Central memory CD8-positive, alpha-beta T cell (primary cell): ENCODE measurements at regions not wholly inside any gene's neighbourhood (a gene's known extent, or its start where the extent isn't known, plus 50 kb on each side); places are given as distances from the start of the nearest gene placed in this dataset.

Experiments
- ATAC-seq: fragments of 150-1000 bp; cut with Tn5 transposase; replicated peaks from 2 replicates; pipeline ENCODE4 v1.10.0; 2022; ENCODE audit warnings: mild to moderate bottlenecking, moderate FRiP score, moderate number of reproducible peaks; ENCODE audit not compliant: poor library complexity, severe bottlenecking; ENCODE audit errors: extremely low read depth
- DNase-seq, 2 donors: peaks; one replicate each; pipeline ENCODE4 v3.0.0; 2021; ENCODE audit warnings: low spot score in 2 of 2
- H3K27ac Mint-ChIP-seq: one replicate; pipeline ENCODE4 v1.8.0; 2022; ENCODE audit warnings: low read depth, mild to moderate bottlenecking, moderate library complexity, mixed read lengths
- H3K27me3 Mint-ChIP-seq: one replicate; pipeline ENCODE4 v1.8.0; 2022; ENCODE audit warnings: mixed read lengths
- H3K36me3 Mint-ChIP-seq: one replicate; pipeline ENCODE4 v1.8.0; 2022; ENCODE audit warnings: mild to moderate bottlenecking, moderate library complexity, mixed read lengths; ENCODE audit not compliant: insufficient read depth
- H3K4me1 Mint-ChIP-seq: one replicate; pipeline ENCODE4 v1.8.0; 2022; ENCODE audit warnings: mixed read lengths
- H3K4me3 Mint-ChIP-seq: one replicate; pipeline ENCODE4 v1.8.0; 2022; ENCODE audit warnings: mild to moderate bottlenecking, moderate library complexity, mixed read lengths
- H3K9me3 Mint-ChIP-seq: one replicate; pipeline ENCODE4 v1.8.0; 2022; ENCODE audit warnings: mixed read lengths

DNA sequence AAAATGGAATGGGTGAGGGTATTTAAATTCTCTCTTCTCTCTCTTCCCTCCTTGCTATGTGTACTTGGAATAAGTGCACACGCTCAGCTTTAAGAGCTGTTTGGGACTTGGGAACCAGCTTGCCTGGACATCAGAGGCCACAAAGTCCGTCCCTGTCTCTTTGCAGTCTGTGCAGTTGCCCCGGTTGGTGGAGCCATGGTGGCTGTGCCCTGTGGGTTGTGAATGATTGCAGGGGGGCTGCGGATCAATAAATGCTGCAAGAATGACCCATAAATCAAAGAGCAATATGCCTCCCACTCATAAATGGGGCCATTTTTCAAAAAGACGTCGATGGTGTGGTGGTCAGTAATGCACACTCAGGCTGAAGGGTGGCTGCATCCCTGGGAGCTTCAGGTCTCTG lies 135.1 kb upstream of the CST7 start:
- H3K4me3 Mint-ChIP-seq = no peak overlapping the region
- H3K27me3 Mint-ChIP-seq = peaks cover 56% of the 10 kb centered on the region
- peaks cover 1% of the 10 kb centered on the region for H3K4me1 Mint-ChIP-seq
- no peak for ATAC-seq
- peaks cover 5% of the 10 kb centered on the region for H3K9me3 Mint-ChIP-seq
- DNase-seq = no peak
- no peaks in the 10 kb centered on the region for H3K36me3 Mint-ChIP-seq
- no peak overlapping the region for H3K27ac Mint-ChIP-seq

DNA sequence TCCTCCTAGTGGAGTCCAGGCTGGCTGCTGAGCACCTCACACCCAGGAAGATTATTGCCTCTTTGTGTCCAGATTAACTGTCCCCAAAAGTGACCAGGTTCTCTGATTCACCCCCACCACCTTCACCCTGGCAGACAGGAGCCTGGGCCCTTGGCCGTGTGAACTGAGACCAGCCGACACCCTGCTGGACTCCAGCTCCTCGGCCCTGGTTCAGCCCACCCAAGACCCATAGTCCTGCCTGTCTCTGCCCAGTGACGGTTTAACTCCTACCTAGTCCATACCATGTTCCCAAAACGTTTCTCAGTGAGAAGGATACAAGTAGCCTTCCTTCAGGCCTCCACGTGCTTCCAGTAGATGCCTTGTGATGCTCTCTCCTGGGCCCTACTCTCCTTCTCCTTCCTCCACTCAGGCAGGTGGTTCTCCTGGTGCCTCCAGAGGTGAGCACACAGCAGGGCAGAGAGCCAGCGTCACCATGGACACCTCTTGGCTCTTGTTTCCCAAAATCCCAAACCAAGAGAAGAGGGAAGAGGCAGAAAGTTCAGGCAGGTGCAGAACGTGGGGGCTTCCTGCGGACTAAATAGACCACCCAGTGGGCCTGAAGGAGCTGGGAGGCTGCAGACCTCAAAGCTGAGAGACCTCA lies 134.4 kb upstream of the CST7 start:
- H3K27me3 Mint-ChIP-seq = peaks cover 53% of the 10 kb centered on the region
- DNase-seq (no peak), ATAC-seq (no peak)
- H3K9me3 Mint-ChIP-seq = peaks cover 5% of the 10 kb centered on the region
- H3K36me3 Mint-ChIP-seq = no peaks in the 10 kb centered on the region
- no peak overlapping the region for H3K27ac Mint-ChIP-seq
- H3K4me3 Mint-ChIP-seq = no peak overlapping the region
- H3K4me1 Mint-ChIP-seq = no peaks in the 10 kb centered on the region

DNA sequence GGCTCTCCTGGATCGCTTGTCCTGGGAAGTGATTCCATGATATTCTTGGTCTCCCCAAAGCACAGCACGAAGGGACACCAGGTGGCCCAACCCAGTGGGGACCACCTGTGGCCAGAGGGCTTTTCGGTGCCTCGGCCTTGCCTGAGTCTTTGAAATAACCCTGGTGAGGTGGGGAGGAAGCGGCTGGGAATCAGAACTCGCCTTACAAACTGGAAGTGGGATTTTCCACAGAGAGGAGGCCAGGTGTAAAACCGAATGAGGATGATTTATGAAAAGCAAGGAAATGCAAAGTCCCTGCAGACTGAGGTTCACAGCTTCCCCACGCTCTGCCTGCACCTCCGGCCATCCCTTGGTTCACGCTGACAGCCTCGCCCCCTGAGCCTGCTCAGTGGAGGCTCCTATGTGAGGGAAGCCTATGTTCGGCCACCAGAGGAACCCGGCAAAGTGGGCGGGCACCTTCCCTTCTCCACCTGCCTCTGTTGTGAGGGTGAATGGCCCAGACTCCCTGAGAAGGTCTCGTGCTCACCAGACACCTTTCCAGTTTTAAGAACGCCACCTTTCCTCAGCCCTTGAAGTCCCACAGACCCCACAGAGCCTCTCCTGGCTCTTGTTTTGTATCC lies 133.8 kb upstream of the CST7 start:
- Mint-ChIP-seq H3K4me1 (no peaks in the 10 kb centered on the region), H3K4me3 (no peak overlapping the region), H3K36me3 (no peaks in the 10 kb centered on the region), H3K27me3 (peaks cover 47% of the 10 kb centered on the region), H3K9me3 (peaks cover 5% of the 10 kb centered on the region), H3K27ac (no peak overlapping the region)
- DNase-seq (no peak), ATAC-seq (no peak)

- Mint-ChIP-seq H3K4me3 (no peak overlapping the region), H3K27ac (no peak overlapping the region), H3K36me3 (no peaks in the 10 kb centered on the region), H3K27me3 (peaks cover 47% of the 10 kb centered on the region), H3K9me3 (peaks cover 5% of the 10 kb centered on the region), H3K4me1 (no peaks in the 10 kb centered on the region)
- no peak for DNase-seq
- ATAC-seq = no peak
These were observed 133.1 kb upstream of the CST7 start for GRCh38 chr20:24815931-24816330.

- peak; percentile 24 for ATAC-seq
- Mint-ChIP-seq H3K4me3 (no peak overlapping the region), H3K9me3 (peaks cover 5% of the 10 kb centered on the region), H3K27me3 (peaks cover 47% of the 10 kb centered on the region), H3K27ac (no peak overlapping the region), H3K36me3 (no peaks in the 10 kb centered on the region), H3K4me1 (no peaks in the 10 kb centered on the region)
- no peak for DNase-seq
These were observed 132.6 kb upstream of the CST7 start for GRCh38 chr20:24816431-24816830.

- DNase-seq = no peak
- H3K9me3 Mint-ChIP-seq = peaks cover 5% of the 10 kb centered on the region
- no peak overlapping the region for H3K27ac Mint-ChIP-seq
- no peaks in the 10 kb centered on the region for H3K36me3 Mint-ChIP-seq
- no peak overlapping the region for H3K4me3 Mint-ChIP-seq
- ATAC-seq = no peak
- no peaks in the 10 kb centered on the region for H3K4me1 Mint-ChIP-seq
- H3K27me3 Mint-ChIP-seq = peaks cover 47% of the 10 kb centered on the region
These were observed 132.2 kb upstream of the CST7 start for GRCh38 chr20:24816907-24817306.

- ATAC-seq (no peak), DNase-seq (no peak)
- Mint-ChIP-seq H3K27ac (no peak overlapping the region), H3K9me3 (peaks cover 5% of the 10 kb centered on the region), H3K36me3 (no peaks in the 10 kb centered on the region), H3K4me1 (no peaks in the 10 kb centered on the region), H3K27me3 (peaks cover 47% of the 10 kb centered on the region), H3K4me3 (no peak overlapping the region)
These were observed 131.7 kb upstream of the CST7 start for GRCh38 chr20:24817351-24817750.

DNA sequence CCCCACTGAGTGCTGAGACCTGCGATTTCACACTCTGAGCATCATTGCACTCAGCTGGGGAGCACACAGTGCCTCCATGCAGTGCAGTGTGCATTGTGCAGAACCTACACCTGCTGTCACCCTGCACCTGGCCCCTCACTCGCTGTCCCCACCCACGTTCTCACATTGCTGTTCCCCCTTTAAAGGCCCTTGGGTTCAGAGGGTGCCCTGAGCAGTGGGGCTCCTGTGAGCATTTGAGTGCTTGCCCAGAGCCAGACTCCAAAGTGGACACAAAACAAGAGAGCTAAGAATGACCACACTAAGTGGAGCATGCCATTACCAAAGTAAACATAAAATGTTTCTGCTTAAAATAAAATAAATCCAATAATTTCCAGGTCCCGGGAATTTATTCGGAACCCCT lies 131.0 kb upstream of the CST7 start:
- no peaks in the 10 kb centered on the region for H3K36me3 Mint-ChIP-seq
- H3K27ac Mint-ChIP-seq = no peak overlapping the region
- peaks cover under 1% of the 10 kb centered on the region for H3K9me3 Mint-ChIP-seq
- no peak overlapping the region for H3K4me3 Mint-ChIP-seq
- H3K4me1 Mint-ChIP-seq = no peaks in the 10 kb centered on the region
- DNase-seq (no peak), ATAC-seq (no peak)
- peaks cover 47% of the 10 kb centered on the region for H3K27me3 Mint-ChIP-seq

DNA sequence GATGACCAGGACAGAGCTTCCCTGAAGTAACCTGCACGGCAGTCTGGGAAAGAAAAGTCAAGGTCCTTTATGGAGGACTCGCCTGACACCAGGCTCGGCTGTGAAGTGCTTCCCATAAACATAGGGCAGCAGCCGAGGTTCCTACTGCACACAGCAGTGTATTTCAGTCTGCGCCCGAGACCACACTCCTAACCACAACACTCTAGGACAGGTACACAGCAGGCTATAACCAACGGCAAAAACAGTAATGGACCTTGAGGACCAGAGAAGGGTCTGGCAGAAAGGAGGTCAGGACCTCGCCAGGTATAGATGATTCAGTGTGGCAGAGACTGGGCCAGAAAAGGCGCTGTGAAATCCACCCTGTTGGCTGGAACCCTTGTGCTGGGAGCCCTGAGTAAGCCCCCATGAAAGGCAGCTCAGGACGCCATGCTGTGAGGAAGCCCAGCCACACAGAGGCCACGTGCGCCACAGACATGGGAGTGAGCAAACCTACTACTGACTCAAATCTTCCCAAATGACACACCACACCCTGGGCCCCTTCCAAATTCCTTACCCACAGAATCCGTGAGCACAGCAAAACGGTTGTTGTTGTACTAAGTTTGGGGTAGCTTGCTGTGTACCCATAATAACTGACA lies 129.6 kb upstream of the CST7 start:
- Mint-ChIP-seq H3K9me3 (no peaks in the 10 kb centered on the region), H3K36me3 (no peaks in the 10 kb centered on the region)

GRCh38 chr20:24820345-24820744 lies 128.7 kb upstream of the CST7 start:
- Mint-ChIP-seq H3K4me3 (no peak overlapping the region), H3K9me3 (no peaks in the 10 kb centered on the region), H3K27ac (no peak overlapping the region), H3K4me1 (no peaks in the 10 kb centered on the region), H3K36me3 (no peaks in the 10 kb centered on the region), H3K27me3 (peaks cover 35% of the 10 kb centered on the region)
- no peak for ATAC-seq
- DNase-seq = no peak

More for the DNA sequence above, 129.6 kb upstream of the CST7 start:
- Mint-ChIP-seq H3K4me1 (no peaks in the 10 kb centered on the region), H3K27me3 (peaks cover 44% of the 10 kb centered on the region), H3K4me3 (no peak overlapping the region), H3K27ac (no peak overlapping the region)
- no peak for DNase-seq
- ATAC-seq = no peak

DNA sequence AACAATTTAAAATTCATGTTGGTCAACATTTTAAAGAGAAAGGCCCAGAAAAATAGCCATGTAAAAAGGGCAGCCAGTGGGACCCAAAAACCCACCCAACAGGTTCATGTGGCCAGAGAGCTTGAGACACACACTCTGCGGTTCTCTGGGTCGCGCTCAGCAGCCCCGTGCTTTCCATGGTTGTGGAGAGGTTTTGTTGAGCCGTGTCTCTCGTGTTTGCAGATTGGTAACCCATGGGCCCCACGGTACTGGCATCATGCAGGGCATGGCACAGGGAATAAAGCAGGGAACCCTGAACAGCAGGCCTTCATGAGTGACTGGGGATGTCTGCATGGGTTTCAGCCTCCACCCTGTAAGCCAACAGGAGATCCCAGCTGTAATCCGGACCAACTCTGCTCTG lies 127.7 kb upstream of the CST7 start:
- Mint-ChIP-seq H3K9me3 (no peaks in the 10 kb centered on the region), H3K4me3 (no peak overlapping the region), H3K27ac (no peak overlapping the region), H3K4me1 (no peaks in the 10 kb centered on the region), H3K36me3 (no peaks in the 10 kb centered on the region), H3K27me3 (peaks cover 25% of the 10 kb centered on the region)
- ATAC-seq (no peak), DNase-seq (no peak)

GRCh38 chr20:24823176-24823784 lies 125.8 kb upstream of the CST7 start:
- H3K27me3 Mint-ChIP-seq = peaks cover 10% of the 10 kb centered on the region
- no peaks in the 10 kb centered on the region for H3K9me3 Mint-ChIP-seq
- H3K27ac Mint-ChIP-seq = no peak overlapping the region
- ATAC-seq (no peak), DNase-seq (no peak)
- no peaks in the 10 kb centered on the region for H3K4me1 Mint-ChIP-seq
- H3K4me3 Mint-ChIP-seq = no peak overlapping the region
- no peaks in the 10 kb centered on the region for H3K36me3 Mint-ChIP-seq
